Testis (tissue), 2 donors: ENCODE measurements at regions not wholly inside any gene's neighbourhood (a gene's known extent, or its start where the extent isn't known, plus 50 kb on each side); places are given as distances from the start of the nearest gene placed in this dataset.

Source experiments
- DNase-seq: peaks from one replicate; pipeline ENCODE4 v3.0.0-alpha.2; 2019
- H3K27ac ChIP-seq, 2 donors: fragments of 200-600 bp; sonication (generic); one replicate each; pipeline ENCODE4 v1.5.1; 2019
- H3K27me3 ChIP-seq: fragments of 200-600 bp; sonication (generic); one replicate; pipeline ENCODE4 v1.5.1; 2019
- H3K36me3 ChIP-seq: fragments of 200-600 bp; sonication (generic); one replicate; pipeline ENCODE4 v1.5.1; 2017; ENCODE audit warnings: low read depth; ENCODE audit errors: missing control alignments
- H3K4me1 ChIP-seq: fragments of 200-600 bp; sonication (generic); one replicate; pipeline ENCODE4 v1.5.1; 2019
- H3K4me3 ChIP-seq, 2 donors: fragments of 200-600 bp; sonication (generic); one replicate each; pipeline ENCODE4 v1.5.1; 2017 to 2019
- H3K9me3 ChIP-seq: fragments of 200-600 bp; sonication (generic); one replicate; pipeline ENCODE4 v1.5.1; 2017
- CTCF ChIP-seq, 3 experiments: fragments of 450-650 bp in 2 of 3; fragments of 200-600 bp in 1 of 3; sonication (generic) in 1 of 3; IDR thresholded peaks; one replicate each; pipeline ENCODE4 v1.5.1; 2016 to 2019; ENCODE audit warnings: antibody characterized with exemption in 3 of 3, mild to moderate bottlenecking in 2 of 3, moderate library complexity in 1 of 3
- POLR2A ChIP-seq: fragments of 450-650 bp; IDR thresholded peaks from one replicate; pipeline ENCODE4 v1.6.1; 2017; ENCODE audit warnings: antibody characterized with exemption, mild to moderate bottlenecking, moderate library complexity
- WGBS, 2 donors: methylation state at CpG; one replicate each; pipeline ENCODE4 v1.1.5; 2018; 5-methylcytosine and 5-hydroxymethylcytosine counted together
- intact Hi-C: fragments of 100-400 bp; cut with DNase I; formaldehyde crosslinking; loops from one replicate; pipeline ENCODE4 v1.15.1; 2023; ENCODE audit warnings: low total_unique reads

- intact Hi-C loops: no loop called here
These were observed 67.9 kb upstream of the PDE3A start for GRCh38 chr12:20300457-20300856.

GRCh38 chr12:20305470-20305869 is 62.9 kb upstream of the PDE3A start:
- TF ChIP-seq CTCF (IDR thresholded peaks at IDR 0.05): no peak
- no peak for TF ChIP-seq POLR2A
- Histone ChIP-seq H3K4me1 (no peaks in the 10 kb centered on the region), H3K27ac (no peak overlapping the region), H3K9me3 (no peaks in the 10 kb centered on the region), H3K4me3 (no peak overlapping the region), H3K36me3 (no peaks in the 10 kb centered on the region), H3K27me3 (no peaks in the 10 kb centered on the region)
- 96 to 99% methylated on average over 3 of the region's 3 CpGs for WGBS, 2 donors
- intact Hi-C loops: no loop called here
- DNase-seq: no peak

More at GRCh38 chr12:20300457-20300856, 67.9 kb upstream of the PDE3A start:
- Histone ChIP-seq H3K9me3 (no peaks in the 10 kb centered on the region), H3K36me3 (no peaks in the 10 kb centered on the region), H3K27ac (no peak overlapping the region), H3K27me3 (no peaks in the 10 kb centered on the region), H3K4me3 (no peak overlapping the region), H3K4me1 (no peaks in the 10 kb centered on the region)
- WGBS, 2 donors: 54 to 61% methylated on average over 7 of the region's 7 CpGs
- no peak for TF ChIP-seq CTCF (IDR thresholded peaks at IDR 0.05)
- TF ChIP-seq POLR2A: no peak
- DNase-seq: no peak

- no peak overlapping the region for H3K27ac ChIP-seq
- WGBS, 2 donors: 75 to 79% methylated on average over 4 of the region's 4 CpGs
- no peak overlapping the region for H3K4me3 ChIP-seq
- H3K9me3 ChIP-seq: no peaks in the 10 kb centered on the region
- no peaks in the 10 kb centered on the region for H3K27me3 ChIP-seq
- H3K36me3 ChIP-seq: no peaks in the 10 kb centered on the region
- no peak for DNase-seq
- intact Hi-C loops: no loop called here
- TF ChIP-seq POLR2A: no peak
- no peak for TF ChIP-seq CTCF (IDR thresholded peaks at IDR 0.05)
- H3K4me1 ChIP-seq: no peaks in the 10 kb centered on the region
These were observed 58.7 kb upstream of the PDE3A start for GRCh38 chr12:20309504-20310148.

GRCh38 chr12:20314328-20314727 is 54.0 kb upstream of the PDE3A start:
- DNase-seq: no peak
- 51 to 62% methylated on average over 2 of the region's 2 CpGs for WGBS, 2 donors
- Histone ChIP-seq H3K36me3 (no peaks in the 10 kb centered on the region), H3K4me1 (no peaks in the 10 kb centered on the region), H3K9me3 (no peaks in the 10 kb centered on the region), H3K27me3 (no peaks in the 10 kb centered on the region), H3K4me3 (no peak overlapping the region), H3K27ac (no peak overlapping the region)
- TF ChIP-seq POLR2A (no peak), CTCF (IDR thresholded peaks at IDR 0.05) (no peak)
- intact Hi-C loops: no loop called here

- intact Hi-C loops: no loop called here
- Histone ChIP-seq H3K4me1 (no peaks in the 10 kb centered on the region), H3K36me3 (no peaks in the 10 kb centered on the region), H3K27ac (no peak overlapping the region), H3K27me3 (no peaks in the 10 kb centered on the region), H3K9me3 (no peaks in the 10 kb centered on the region), H3K4me3 (no peak overlapping the region)
- TF ChIP-seq POLR2A (no peak), CTCF (IDR thresholded peaks at IDR 0.05) (no peak)
- 85 to 92% methylated on average over 4 of the region's 4 CpGs for WGBS, 2 donors
- DNase-seq: no peak
These were observed 50.8 kb upstream of the PDE3A start for GRCh38 chr12:20317554-20317953.
